DOHH2 (cell line): ENCODE measurements at regions not wholly inside any gene's neighbourhood (a gene's known extent, or its start where the extent isn't known, plus 50 kb on each side); places are given as distances from the start of the nearest gene placed in this dataset.

Experiments used
- CTCF ChIP-seq: fragments of 200-600 bp; sonication (generic); IDR thresholded peaks from one replicate; pipeline ENCODE4 v1.5.1; 2014; ENCODE audit warnings: antibody characterized with exemption, mild to moderate bottlenecking, low read depth, low read length; ENCODE audit not compliant: poor library complexity, severe bottlenecking
- EZH2phosphoT487 ChIP-seq: fragments of 200-600 bp; sonication (generic); IDR thresholded peaks from 2 replicates; pipeline ENCODE4 v1.6.1; 2017; ENCODE audit warnings: borderline replicate concordance, mild to moderate bottlenecking, antibody characterized with exemption, low read length, moderate library complexity, mixed read lengths

DNA sequence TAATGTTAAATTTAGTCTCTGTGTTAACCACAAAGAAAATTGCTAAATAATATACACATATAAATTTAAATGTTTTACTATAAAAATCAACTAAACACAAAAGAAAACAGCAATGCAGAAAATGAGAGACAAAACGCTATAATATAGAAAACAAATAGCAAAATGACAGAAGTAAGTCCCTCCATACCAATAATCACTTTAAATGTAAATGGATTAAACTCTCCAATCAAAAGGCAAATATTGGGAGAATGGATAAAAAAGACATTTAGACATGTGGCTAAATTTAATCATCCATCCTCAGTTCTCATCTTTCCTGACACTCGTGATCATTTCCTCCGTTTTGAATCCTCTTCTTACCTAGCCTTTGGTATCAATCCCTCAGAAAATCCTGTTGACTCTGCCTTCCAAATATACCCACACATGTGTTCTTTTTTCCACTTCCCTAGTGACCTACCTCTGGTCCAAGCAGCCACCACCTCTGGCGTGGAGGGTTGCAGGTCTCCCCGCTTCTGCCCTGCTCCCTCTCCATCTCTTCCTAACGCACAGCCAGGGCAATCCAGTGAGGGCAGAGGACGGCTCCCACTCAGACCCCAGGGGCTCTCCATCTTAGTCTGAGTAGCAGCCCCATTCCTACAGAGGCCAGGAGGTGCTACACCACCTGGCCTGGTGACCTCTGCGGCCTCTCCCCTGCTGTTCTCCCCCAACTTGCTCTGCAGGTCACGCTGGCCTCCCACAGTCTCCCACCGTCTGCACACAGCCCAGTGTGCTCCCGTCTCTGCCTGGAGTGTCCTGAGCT is 149.2 kb downstream of the RNASET2 start:
- TF ChIP-seq CTCF (no peak), EZH2phosphoT487 (no peak)
